CD4-positive, alpha-beta T cell (primary cell): ENCODE measurements at regions not wholly inside any gene's neighbourhood (a gene's known extent, or its start where the extent isn't known, plus 50 kb on each side); places are given as distances from the start of the nearest gene placed in this dataset.
A peak's percentile ranks its signal among the peaks of the same experiment; 100 is the strongest.

Experiments used
- ATAC-seq: fragments of 200-7000 bp; cut with Tn5 transposase; one replicate; pipeline ENCODE4 v1.10.0; 2022; ENCODE audit warnings: mild to moderate bottlenecking; ENCODE audit not compliant: poor library complexity
- CTCF ChIA-PET: fragments of 350-600 bp; sonication (Branson Sonifier 250); formaldehyde crosslinking; loops from one replicate; lab custom pipeline; 2021; ENCODE audit warnings: antibody characterized with exemption, inconsistent platforms; lab: Charles Lee
- POLR2A ChIA-PET: fragments of 350-600 bp; sonication (Branson Sonifier 250); formaldehyde crosslinking; loops from one replicate; lab custom pipeline; 2021; ENCODE audit warnings: antibody characterized with exemption, inconsistent platforms; lab: Charles Lee
- DNase-seq, 14 experiments: peaks; one replicate each; pipeline ENCODE4 v3.0.0-alpha.2; 2013 to 2020; ENCODE audit warnings: mixed read lengths in 2 of 14
- H3K27ac ChIP-seq, 2 donors: one replicate each; pipeline versions ENCODE4 v1.5.1 to v1.7.0; 2013; ENCODE audit warnings: low read length in 2 of 2, low read depth in 1 of 2, mild to moderate bottlenecking in 1 of 2
- H3K27me3 ChIP-seq, 2 experiments: 1 replicate in 1 of 2; 2 replicates in 1 of 2; pipeline versions ENCODE4 v1.6.1 to v1.7.0; 2013; ENCODE audit warnings: low read length in 2 of 2, control low read depth in 1 of 2, mild to moderate bottlenecking in 1 of 2, moderate library complexity in 1 of 2; ENCODE audit not compliant: insufficient read depth in 2 of 2, control insufficient read depth in 1 of 2
- H3K36me3 ChIP-seq: one replicate; pipeline ENCODE4 v1.6.1; 2013; ENCODE audit warnings: low read length, control low read depth; ENCODE audit not compliant: insufficient read depth
- H3K4me1 ChIP-seq: one replicate; pipeline ENCODE4 v1.6.1; 2013; ENCODE audit warnings: low read length, control low read depth; ENCODE audit not compliant: insufficient read depth
- H3K4me3 ChIP-seq: one replicate; pipeline ENCODE4 v1.5.1; 2013; ENCODE audit warnings: mild to moderate bottlenecking, low read length, moderate library complexity
- H3K9me3 ChIP-seq, 2 experiments: 1 replicate in 1 of 2; 2 replicates in 1 of 2; pipeline versions ENCODE4 v1.6.1 to v1.7.0; 2013; ENCODE audit warnings: low read length in 2 of 2, mild to moderate bottlenecking in 2 of 2, control low read depth in 1 of 2, moderate library complexity in 1 of 2; ENCODE audit not compliant: control insufficient read depth in 1 of 2, insufficient read depth in 1 of 2
- H3K27ac Mint-ChIP-seq: one replicate; pipeline ENCODE4 v1.8.0; 2020; ENCODE audit warnings: mixed read lengths
- H3K27me3 Mint-ChIP-seq: one replicate; pipeline ENCODE4 v1.8.0; 2021; ENCODE audit warnings: mixed read lengths
- H3K36me3 Mint-ChIP-seq: one replicate; pipeline ENCODE4 v1.8.0; 2021; ENCODE audit warnings: low read depth, mixed read lengths
- H3K4me1 Mint-ChIP-seq: one replicate; pipeline ENCODE4 v1.8.0; 2021; ENCODE audit warnings: low read depth, mixed read lengths
- H3K4me3 Mint-ChIP-seq: one replicate; pipeline ENCODE4 v1.8.0; 2020; ENCODE audit warnings: mild to moderate bottlenecking, mixed read lengths
- H3K9me3 Mint-ChIP-seq: one replicate; pipeline ENCODE4 v1.8.0; 2020; ENCODE audit warnings: mixed read lengths
- intact Hi-C, 2 experiments: fragments of 100-400 bp; cut with DNase I in 1 of 2; cut with micrococcal nuclease in 1 of 2; formaldehyde crosslinking; loops; one replicate each; pipeline versions ENCODE4 v1.15.1 to v1.9.0; 2023 to 2025; cut with DNase I, micrococcal nuclease
- TF ChIP-seq, protein P1 (sequence below): fragments of 200-600 bp; IDR thresholded peaks from one replicate; pipeline ENCODE4 v1.8.0; 2022; ENCODE audit warnings: antibody characterized with exemption, mild to moderate bottlenecking

DNA sequence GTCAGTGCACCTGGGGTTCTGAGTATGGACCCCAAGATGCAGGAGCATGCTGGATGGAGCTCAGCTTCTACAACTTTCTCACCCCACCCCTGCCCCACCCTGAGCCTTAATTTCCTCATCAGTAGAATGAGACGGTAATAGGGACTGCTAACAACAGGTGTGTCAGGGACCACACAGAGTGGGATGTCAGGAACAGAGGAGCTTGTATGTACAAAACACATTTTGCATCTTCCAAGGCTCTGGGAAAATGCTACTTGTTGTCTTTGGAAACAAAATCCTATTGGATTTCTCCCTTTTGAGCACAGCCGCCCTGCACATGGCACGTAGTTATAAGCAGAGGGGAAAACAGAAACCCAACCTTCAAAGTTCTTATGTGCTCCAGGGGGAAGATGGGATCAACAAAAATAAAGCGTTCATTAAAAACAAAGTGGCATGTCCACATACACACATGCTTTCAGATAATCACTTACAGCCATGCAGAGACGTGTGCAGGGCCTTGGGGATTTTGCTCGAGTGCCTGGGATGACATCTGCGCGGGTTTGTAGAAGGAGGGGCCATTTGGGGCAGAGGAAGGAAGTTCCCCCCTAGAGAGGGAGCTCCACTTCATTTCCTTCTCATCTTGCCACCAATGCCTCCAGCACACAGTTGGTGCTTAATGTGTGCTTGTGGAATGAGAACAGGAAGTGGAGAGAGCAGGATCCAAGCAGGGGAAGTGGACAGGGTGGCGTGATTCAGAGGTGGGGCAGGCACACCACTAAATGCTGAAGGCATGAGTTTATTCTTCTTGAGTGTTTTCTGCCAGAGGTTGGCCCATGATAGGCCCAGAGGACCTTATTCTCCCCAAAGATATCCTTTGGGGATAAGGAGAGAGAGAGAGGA lies 138.9 kb downstream of the SMIM20 start:
- TF ChIP-seq, protein P1, sequence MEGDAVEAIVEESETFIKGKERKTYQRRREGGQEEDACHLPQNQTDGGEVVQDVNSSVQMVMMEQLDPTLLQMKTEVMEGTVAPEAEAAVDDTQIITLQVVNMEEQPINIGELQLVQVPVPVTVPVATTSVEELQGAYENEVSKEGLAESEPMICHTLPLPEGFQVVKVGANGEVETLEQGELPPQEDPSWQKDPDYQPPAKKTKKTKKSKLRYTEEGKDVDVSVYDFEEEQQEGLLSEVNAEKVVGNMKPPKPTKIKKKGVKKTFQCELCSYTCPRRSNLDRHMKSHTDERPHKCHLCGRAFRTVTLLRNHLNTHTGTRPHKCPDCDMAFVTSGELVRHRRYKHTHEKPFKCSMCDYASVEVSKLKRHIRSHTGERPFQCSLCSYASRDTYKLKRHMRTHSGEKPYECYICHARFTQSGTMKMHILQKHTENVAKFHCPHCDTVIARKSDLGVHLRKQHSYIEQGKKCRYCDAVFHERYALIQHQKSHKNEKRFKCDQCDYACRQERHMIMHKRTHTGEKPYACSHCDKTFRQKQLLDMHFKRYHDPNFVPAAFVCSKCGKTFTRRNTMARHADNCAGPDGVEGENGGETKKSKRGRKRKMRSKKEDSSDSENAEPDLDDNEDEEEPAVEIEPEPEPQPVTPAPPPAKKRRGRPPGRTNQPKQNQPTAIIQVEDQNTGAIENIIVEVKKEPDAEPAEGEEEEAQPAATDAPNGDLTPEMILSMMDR: no peak
- no peaks in the 10 kb centered on the region for H3K9me3 Mint-ChIP-seq
- H3K4me1 ChIP-seq: no peaks in the 10 kb centered on the region
- ChIA-PET CTCF (interaction anchor here (0.6 kb wide), 1 partner anchor 253 kb away, joined by 3 read pairs; no protein-coding TSS in a partner anchor), POLR2A (no interaction called here)
- peaks cover 8% of the 10 kb centered on the region for H3K27me3 Mint-ChIP-seq
- H3K9me3 ChIP-seq: no peaks in the 10 kb centered on the region
- H3K4me3 ChIP-seq: no peak overlapping the region
- H3K4me3 Mint-ChIP-seq: no peak overlapping the region
- intact Hi-C loops: no loop called here
- H3K27ac Mint-ChIP-seq: no peak overlapping the region
- ATAC-seq: no peak
- no peaks in the 10 kb centered on the region for H3K36me3 ChIP-seq
- H3K4me1 Mint-ChIP-seq: no peaks in the 10 kb centered on the region
- peak in 1 of 14 experiments; percentile 3 for DNase-seq
- H3K27ac ChIP-seq: no peak overlapping the region
- H3K27me3 ChIP-seq: no peaks in the 10 kb centered on the region
- no peaks in the 10 kb centered on the region for H3K36me3 Mint-ChIP-seq

DNA sequence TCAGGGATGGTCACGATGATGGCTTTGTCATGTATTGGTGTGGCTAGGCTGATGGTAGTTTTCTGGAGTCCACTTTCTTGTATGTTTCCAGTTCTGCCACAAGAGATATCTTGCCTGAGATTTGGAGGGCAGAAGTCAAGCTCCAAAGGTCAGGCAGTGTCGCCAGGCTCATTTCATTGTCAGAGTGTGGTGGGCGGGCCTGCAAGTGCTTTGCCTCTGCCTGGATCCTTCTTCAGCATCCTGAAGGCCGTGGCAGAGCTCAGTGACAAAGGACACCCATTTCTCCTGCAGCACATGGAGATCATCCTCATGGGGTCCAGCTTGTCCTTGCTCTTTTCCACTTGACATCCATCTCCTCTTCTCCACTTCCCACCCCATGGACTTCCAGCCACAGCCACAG lies 139.7 kb downstream of the SMIM20 start:
- Mint-ChIP-seq H3K36me3 (no peaks in the 10 kb centered on the region), H3K4me1 (no peaks in the 10 kb centered on the region), H3K4me3 (no peak overlapping the region), H3K27me3 (peaks cover 8% of the 10 kb centered on the region), H3K9me3 (no peaks in the 10 kb centered on the region), H3K27ac (no peak overlapping the region)
- intact Hi-C loops: no loop called here
- Histone ChIP-seq H3K9me3 (no peaks in the 10 kb centered on the region), H3K36me3 (no peaks in the 10 kb centered on the region), H3K27me3 (no peaks in the 10 kb centered on the region), H3K4me1 (no peaks in the 10 kb centered on the region), H3K27ac (no peak overlapping the region), H3K4me3 (no peak overlapping the region)
- POLR2A ChIA-PET: no interaction called here
- CTCF ChIA-PET: interaction anchor here (0.6 kb wide), 1 partner anchor 252 kb away, joined by 3 read pairs; no protein-coding TSS in a partner anchor
- no peak for ATAC-seq
- DNase-seq: no peak
- TF ChIP-seq, protein P1: no peak

DNA sequence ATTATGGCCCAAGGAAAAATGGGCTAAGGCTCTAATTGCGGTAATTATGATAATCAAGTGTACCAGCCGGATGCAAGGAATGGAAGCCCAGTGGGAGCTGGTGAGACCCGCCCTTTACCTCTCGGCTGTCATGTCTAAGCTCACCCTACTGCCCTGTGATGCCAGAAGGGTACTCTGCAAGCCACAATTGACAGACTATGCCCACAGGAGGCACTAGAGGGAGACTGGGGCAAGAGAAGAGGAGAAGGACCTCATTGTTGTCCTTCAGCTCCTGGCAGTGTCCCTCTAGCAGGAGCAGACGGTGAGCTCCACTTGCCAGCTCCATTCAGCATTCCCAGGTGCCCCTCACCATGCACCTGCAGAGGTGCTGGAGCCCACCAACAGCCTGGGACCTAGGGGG lies 141.8 kb downstream of the SMIM20 start:
- Histone ChIP-seq H3K36me3 (no peaks in the 10 kb centered on the region), H3K4me1 (no peaks in the 10 kb centered on the region), H3K27me3 (no peaks in the 10 kb centered on the region), H3K4me3 (no peak overlapping the region), H3K9me3 (no peaks in the 10 kb centered on the region), H3K27ac (no peak overlapping the region)
- CTCF ChIA-PET: interaction anchor here (0.6 kb wide), 1 partner anchor 58 kb away, joined by 3 read pairs; no protein-coding TSS in a partner anchor
- no peak for DNase-seq
- Mint-ChIP-seq H3K27ac (no peak overlapping the region), H3K4me3 (no peak overlapping the region), H3K9me3 (peaks cover 2% of the 10 kb centered on the region), H3K36me3 (no peaks in the 10 kb centered on the region), H3K4me1 (no peaks in the 10 kb centered on the region), H3K27me3 (peaks cover 6% of the 10 kb centered on the region)
- ATAC-seq: no peak
- POLR2A ChIA-PET: no interaction called here
- intact Hi-C loops: no loop called here
- TF ChIP-seq, protein P1: no peak
